ENCODE measurements at regions not wholly inside any gene's neighbourhood (a gene's known extent, or its start where the extent isn't known, plus 50 kb on each side); places are given as distances from the start of the nearest gene placed in this dataset.

GRCh38 chr2:41521211-41521610, 526.6 kb upstream of the PKDCC start:
- no peak overlapping the region for H3K27ac ChIP-seq
- TF ChIP-seq, protein P1, sequence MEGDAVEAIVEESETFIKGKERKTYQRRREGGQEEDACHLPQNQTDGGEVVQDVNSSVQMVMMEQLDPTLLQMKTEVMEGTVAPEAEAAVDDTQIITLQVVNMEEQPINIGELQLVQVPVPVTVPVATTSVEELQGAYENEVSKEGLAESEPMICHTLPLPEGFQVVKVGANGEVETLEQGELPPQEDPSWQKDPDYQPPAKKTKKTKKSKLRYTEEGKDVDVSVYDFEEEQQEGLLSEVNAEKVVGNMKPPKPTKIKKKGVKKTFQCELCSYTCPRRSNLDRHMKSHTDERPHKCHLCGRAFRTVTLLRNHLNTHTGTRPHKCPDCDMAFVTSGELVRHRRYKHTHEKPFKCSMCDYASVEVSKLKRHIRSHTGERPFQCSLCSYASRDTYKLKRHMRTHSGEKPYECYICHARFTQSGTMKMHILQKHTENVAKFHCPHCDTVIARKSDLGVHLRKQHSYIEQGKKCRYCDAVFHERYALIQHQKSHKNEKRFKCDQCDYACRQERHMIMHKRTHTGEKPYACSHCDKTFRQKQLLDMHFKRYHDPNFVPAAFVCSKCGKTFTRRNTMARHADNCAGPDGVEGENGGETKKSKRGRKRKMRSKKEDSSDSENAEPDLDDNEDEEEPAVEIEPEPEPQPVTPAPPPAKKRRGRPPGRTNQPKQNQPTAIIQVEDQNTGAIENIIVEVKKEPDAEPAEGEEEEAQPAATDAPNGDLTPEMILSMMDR (conservative IDR thresholded peaks at IDR 0.05) = no peak

DNA sequence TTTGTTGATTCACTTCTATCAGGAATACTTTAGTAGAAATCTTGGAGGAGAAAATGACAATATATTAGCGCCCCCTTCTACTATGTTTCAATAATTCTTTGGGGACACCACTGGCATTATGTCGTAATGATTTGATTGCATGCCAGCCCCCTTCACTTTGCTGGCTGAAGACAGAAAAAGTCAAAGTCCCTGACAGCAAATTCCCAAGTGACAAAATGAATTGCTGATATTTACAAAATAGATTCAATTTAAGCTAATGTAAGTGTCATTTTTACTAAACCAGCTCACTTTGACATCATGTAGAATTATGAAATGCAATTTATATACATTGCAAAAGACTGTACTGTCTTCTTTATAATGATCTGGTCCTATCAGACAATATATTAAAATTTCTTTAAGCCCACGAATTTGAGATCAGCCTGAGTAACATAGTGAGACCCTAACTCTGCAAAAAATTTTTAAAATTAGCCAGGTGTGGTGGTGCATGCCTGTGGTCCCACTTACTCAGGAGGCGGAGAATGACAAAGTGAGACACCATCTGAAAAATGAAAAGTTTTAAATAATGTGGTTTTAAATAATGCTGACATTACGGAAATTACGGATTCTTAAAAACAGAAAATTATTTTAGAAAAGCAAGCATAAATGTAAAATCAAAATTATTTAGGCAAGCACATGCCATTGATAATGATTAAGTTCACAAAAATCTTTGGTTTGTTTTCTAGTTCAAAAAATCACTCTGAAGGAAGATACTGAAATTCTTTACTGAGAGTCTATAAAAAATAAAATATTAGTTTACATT, 520.1 kb upstream of the PKDCC start:
- no peak overlapping the region for H3K27ac ChIP-seq
- TF ChIP-seq, protein P1 (conservative IDR thresholded peaks at IDR 0.05) = no peak

GRCh38 chr2:41535575-41535974, 512.2 kb upstream of the PKDCC start:
- TF ChIP-seq, protein P1 (conservative IDR thresholded peaks at IDR 0.05) = no peak
- H3K27ac ChIP-seq = no peak overlapping the region

DNA sequence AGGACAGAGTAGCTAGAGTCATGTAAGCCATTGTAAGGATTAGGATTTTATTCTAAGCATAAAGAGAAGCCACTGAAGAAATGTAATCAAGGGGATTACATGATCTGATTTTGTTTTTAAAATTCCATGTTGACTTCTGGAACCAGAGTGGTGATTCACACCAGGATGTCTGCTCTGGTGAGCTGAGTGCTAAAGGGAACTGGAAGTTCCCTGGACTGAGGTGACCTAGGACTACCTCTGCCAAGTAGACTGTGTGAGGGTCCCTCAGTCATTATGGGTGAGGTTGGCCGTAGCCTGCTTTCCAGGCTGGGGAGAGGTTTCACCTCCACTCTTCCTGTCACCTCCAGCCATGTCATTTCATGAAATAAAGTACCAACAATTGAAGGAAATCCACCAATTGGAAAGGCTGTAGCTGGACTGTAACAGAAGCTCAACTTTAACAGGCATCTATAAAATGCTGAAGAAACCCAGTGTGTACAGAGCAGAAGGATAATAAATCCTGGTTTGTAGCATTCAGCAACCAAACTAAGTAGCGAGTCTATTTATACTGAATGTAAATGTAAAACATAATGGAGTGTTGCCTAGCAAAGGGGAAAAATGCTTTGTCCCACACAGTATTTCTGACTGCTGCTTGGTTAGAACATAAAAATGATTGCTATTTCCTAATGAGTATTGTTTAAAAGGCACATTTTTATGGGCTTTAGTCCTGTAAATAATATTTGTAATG, 507.4 kb upstream of the PKDCC start:
- peak overlapping the region; percentile 50; the same call in 1 of the 2 replicates for H3K27ac ChIP-seq
- TF ChIP-seq, protein P1 (conservative IDR thresholded peaks at IDR 0.05) = no peak

GRCh38 chr2:41543726-41544125, 504.1 kb upstream of the PKDCC start:
- TF ChIP-seq, protein P1 (conservative IDR thresholded peaks at IDR 0.05) = no peak
- H3K27ac ChIP-seq = no peak overlapping the region

DNA sequence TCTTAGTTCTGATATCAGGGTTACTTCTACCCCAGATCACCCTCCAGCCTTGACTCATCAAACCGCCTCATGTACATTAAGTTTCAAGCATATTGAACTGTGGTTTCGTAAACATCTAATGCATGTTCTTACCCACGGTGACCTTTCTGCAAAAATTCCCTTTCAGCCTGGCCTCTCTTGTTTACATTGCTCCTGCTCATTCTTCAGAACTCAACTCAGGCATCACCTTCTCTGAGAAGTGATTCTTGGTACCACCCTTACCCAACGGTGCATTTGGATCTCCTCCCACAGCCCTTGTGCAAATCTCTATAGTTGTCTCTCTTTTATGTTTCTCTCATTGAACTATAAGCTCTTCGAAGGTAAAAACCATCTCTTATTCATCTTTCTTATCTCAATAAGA, 503.1 kb upstream of the PKDCC start:
- no peak overlapping the region for H3K27ac ChIP-seq

DNA sequence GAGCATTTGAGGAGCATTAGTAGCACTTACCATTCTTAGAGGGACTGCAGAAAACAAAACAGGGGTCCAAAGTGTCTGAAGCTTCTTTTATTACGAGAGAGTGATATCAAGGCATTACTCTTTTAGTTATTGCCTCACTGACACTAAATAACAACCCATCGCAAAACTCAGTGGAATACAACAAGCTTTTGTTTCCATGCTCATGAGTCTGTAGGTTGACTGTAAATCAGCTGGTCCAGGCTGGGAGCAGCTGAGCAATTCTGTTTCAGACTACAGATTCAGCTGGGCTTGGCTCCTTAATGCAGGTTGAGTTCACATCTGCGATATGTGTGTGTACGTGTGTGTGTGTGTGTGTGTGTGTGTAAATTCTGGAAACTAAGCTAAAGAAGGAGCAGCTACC, 501.8 kb upstream of the PKDCC start:
- no peak overlapping the region for H3K27ac ChIP-seq
- TF ChIP-seq, protein P1 (conservative IDR thresholded peaks at IDR 0.05) = no peak

More for the DNA sequence above, 503.1 kb upstream of the PKDCC start:
- TF ChIP-seq, protein P1 (conservative IDR thresholded peaks at IDR 0.05) = no peak

Measured in VCaP (cell line).